ENCODE measurements at regions not wholly inside any gene's neighbourhood (a gene's known extent, or its start where the extent isn't known, plus 50 kb on each side); places are given as distances from the start of the nearest gene placed in this dataset.

GRCh38 chr2:129805899-129806298 is 173.6 kb upstream of the RAB6C start:
- TF ChIP-seq CTCF (IDR thresholded peaks at IDR 0.05) (no peak), POLR2A (IDR thresholded peaks at IDR 0.05) (no peak)

Data from lower leg skin (tissue), 3 donors.